HG02588 (cell line): ENCODE measurements at regions not wholly inside any gene's neighbourhood (a gene's known extent, or its start where the extent isn't known, plus 50 kb on each side); places are given as distances from the start of the nearest gene placed in this dataset.

Experiments
- ATAC-seq: cut with Tn5 transposase; IDR thresholded peaks from one replicate; pipeline ENCODE4 v1.9.1; 2021; ENCODE audit warnings: mild to moderate bottlenecking, moderate library complexity; ENCODE audit not compliant: unreplicated experiment

GRCh38 chr5:171676286-171676944, 109.2 kb upstream of the SMIM23 start:
- no peak for ATAC-seq

GRCh38 chr5:171678646-171679045, 107.0 kb upstream of the SMIM23 start:
- no peak for ATAC-seq

GRCh38 chr5:171680485-171680884, 105.1 kb upstream of the SMIM23 start:
- no peak for ATAC-seq

- no peak for ATAC-seq
Measured at GRCh38 chr5:171681061-171681460, 104.6 kb upstream of the SMIM23 start.

GRCh38 chr5:171681677-171682076, 103.9 kb upstream of the SMIM23 start:
- ATAC-seq, result no peak

GRCh38 chr5:171682801-171683200, 102.8 kb upstream of the SMIM23 start:
- ATAC-seq, result no peak

DNA sequence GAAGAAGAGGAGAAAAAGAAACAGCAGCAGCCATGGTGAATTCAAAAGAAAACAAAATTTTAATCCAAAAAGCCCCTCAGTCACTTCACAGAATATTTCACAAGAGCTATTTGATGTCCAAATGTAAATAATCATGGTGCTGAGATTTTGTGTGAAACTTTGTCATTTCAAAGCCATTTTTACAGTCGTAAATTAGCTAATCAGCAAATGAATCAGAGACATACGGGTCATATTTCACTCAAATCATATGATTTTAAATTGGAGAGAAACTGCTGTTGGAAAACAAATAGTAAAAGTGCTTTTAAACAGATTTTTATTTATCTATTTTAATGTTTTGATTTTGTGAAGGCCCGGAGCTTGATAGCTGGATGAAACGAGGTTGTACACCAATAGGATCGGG, 101.4 kb upstream of the SMIM23 start:
- ATAC-seq, result no peak

DNA sequence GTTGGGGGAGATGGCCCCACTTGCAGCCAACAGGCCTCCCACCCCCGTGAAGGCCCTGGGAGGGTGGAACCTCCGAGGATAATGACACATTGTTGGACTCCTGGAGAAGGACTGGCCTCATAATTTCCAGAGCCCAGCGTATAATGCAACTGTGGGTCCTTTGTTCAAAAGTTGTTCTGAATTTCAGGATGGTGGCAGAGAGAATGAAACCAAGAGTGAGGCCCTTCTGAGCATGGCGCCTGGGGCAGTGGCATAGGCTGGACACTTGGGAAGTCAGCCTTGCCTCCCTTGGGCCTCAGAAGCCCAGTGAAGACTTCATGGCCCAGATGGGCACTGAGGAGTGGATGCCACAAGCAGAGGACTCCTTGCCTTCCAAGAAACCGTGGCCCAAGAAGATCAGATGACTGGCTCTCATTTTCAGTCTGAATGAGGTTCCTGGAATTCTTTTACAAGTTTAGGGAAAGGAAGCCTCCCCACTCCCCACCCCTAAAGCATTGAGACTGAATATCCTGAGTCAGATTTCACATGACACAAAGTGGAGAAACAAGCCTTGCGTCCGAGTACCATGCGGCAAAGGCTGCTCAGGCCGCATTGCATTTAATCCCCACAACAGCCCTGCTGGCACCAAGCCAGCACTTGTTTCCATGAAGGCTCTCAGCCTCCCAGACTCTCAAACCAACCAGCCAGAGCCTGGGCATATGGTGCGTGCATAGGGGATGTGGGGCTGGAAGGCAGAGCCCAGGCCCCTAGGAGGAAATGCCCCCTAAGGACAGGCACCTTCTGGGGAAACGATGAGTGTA, 96.7 kb upstream of the SMIM23 start:
- ATAC-seq, result no peak

- ATAC-seq, result no peak
Measured at GRCh38 chr5:171689853-171690417, 95.7 kb upstream of the SMIM23 start.

DNA sequence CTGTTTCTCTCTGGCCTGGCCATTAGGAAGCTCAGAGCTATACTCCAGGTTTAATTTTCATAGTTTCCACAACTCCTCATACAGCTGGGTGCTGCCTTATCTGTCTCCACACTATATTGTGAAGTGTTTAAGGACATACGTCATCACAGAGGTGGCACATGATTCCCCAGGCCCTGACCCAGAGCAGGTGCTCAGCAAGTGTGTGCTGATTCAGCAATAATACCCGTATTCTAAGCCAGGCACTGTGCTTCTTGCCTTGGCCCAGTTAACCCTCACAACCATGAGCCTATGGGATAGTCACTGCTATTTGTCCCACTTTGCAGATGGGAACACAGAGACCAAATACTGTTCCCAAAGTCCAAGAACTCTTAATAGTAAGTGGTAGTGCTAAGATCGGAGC, 93.5 kb upstream of the SMIM23 start:
- no peak for ATAC-seq

- no peak for ATAC-seq
Measured at GRCh38 chr5:171692936-171693335, 92.7 kb upstream of the SMIM23 start.

DNA sequence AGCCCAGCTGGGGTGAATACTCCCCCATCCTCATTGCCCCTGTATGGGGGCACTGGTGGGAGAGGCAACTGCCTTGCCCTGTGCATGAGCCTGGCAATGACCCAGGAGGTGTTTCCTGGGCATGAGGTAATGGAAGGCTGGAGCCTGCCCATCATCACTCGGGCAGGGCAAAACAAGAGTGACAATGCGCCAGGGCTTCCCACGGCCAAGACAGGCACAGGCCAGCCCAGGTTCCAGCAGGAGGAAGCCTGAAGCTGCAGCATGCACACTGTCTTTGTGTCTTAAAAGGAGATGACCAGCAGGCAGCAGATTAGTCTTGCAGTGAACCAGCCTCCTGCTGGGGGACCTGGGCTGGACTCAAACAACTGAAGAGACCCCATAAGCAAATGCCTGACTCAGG, 92.2 kb upstream of the SMIM23 start:
- ATAC-seq, result no peak

DNA sequence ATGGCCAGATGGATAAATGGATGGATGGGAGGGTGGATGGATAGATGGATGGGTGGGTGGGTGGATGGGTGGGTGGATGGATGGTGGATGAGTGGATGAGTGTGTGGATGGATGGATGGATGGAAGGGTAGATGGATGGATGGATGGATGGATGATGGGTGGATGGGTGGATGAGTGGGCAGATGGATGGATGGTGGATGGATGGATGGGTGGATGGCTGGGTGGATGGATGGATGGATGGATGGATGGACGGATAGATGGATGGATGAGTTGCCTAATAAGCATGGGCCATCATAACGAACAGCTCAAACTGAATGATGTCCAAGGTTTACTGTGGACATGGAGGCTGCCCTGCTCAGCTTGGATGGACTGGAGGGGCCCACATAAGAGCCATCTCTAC, 89.8 kb upstream of the SMIM23 start:
- ATAC-seq, result no peak

GRCh38 chr5:171697221-171698102, 88.2 kb upstream of the SMIM23 start:
- no peak for ATAC-seq

- no peak for ATAC-seq
Measured at GRCh38 chr5:171700318-171700912, 85.2 kb upstream of the SMIM23 start.

- no peak for ATAC-seq
Measured at GRCh38 chr5:171701100-171701541, 84.5 kb upstream of the SMIM23 start.

DNA sequence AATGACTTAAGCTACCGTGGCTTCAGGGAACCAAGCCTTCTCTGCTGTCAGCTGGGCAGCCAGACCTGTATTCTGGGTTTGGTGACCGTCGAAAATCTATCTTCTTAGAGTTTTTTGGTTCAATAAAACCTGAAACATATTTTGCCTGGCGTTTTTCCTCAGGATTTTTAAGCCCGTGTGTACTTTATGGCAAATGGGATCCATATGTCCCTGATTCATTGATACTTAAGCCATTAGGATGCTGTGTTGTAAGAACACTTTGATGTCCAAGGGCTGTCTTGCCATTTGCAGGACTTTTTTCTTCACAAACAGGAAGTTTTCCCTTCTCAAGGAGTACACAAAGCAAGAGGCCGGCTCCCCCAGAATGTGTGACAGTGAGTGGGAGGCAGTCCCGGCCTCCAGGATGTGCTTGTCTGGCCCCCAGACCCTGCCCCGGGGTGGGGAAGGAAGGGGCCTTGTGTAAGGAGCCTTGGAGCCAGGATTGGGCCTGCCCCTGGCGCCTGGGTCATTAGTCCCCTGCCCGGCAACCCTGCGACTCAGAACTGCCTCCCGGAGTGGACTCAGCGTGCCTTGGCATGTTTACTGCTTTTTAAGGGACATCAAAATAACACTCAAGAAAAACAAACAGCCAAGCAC, 83.4 kb upstream of the SMIM23 start:
- ATAC-seq, result no peak

DNA sequence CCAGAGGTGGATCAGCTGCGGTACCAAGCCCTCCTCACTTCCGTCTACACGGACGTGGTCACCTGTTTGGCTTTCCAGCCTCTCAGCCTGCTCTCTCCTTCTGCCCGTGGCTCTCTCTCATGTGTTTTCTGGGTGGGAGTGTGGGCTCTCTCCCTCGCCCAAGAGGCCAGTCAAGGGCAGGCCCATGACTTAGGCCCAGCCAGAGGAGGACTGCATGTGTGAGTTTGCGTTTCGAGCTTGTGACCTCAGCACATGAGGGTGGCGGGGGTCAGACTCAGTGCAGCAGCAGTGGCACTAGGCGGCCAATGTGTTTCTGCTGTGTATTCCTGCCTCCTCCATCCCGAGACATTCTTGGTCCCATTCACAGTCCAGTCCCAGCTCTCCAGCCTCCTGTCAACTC, 82.5 kb upstream of the SMIM23 start:
- ATAC-seq, result no peak

GRCh38 chr5:171705036-171705435, 80.6 kb upstream of the SMIM23 start:
- no peak for ATAC-seq

DNA sequence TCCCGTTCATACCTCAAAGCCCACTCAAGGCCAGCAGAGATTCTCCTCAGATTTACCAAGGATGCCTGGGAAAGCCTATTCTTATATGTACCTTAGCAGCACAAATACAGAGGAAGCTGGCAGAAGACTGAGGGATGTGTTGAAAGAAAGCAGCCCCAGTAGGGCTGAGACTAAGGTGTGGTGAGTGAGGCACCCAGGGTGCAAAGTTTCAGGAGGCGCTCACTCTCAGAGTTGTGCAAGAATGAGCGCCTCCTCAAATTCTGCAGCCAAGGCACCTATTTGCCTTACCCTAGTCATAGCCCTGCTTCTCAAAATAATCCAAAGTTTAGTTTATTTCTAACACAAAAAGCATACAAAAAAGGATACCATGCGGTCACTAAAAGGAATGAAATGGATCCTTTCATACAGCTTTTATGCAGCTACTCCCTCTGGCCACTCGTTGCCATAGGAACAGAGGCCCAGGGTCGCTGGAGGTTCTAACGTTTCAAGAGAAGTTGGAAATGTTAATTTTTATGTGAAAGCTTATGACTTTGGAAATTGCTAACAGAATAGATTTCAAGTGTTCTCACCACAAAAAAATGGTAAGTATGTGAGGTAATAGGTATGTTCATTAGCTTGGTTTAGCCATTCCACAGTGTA, 79.7 kb upstream of the SMIM23 start:
- no peak for ATAC-seq
